ENCODE measurements at regions not wholly inside any gene's neighbourhood (a gene's known extent, or its start where the extent isn't known, plus 50 kb on each side); places are given as distances from the start of the nearest gene placed in this dataset.

GRCh38 chr5:99879791-99880511 lies 655.2 kb upstream of the FAM174A start:
- H3K36me3 ChIP-seq (ENCODE audit: control insufficient read depth in 2 of 2, insufficient read depth in 2 of 2, low read length in 1 of 2), result no peaks in the 10 kb centered on the region
- no peak overlapping the region for H3K27ac ChIP-seq (ENCODE audit: low read depth in 1 of 2, low read length in 1 of 2)
- H3K4me3 ChIP-seq (ENCODE audit: low read length in 2 of 2), result no peak overlapping the region
- no peaks in the 10 kb centered on the region for H3K27me3 ChIP-seq (ENCODE audit: control insufficient read depth in 2 of 2, insufficient read depth in 1 of 2, low read length in 1 of 2)
- no peaks in the 10 kb centered on the region for H3K4me1 ChIP-seq (ENCODE audit: control insufficient read depth in 2 of 2, insufficient read depth in 2 of 2, low read length in 2 of 2)
- H3K9me3 ChIP-seq (ENCODE audit: control insufficient read depth in 2 of 2, insufficient read depth in 1 of 2, low read length in 1 of 2), result no peaks in the 10 kb centered on the region
- no peak for DNase-seq (ENCODE audit: low read depth in 6 of 9, low spot score in 9 of 9)
- WGBS, result 92% methylated on average over 4 of the region's 4 CpGs

- no peak for DNase-seq (ENCODE audit: low read depth in 6 of 9, low spot score in 9 of 9)
- 93% methylated on average over 5 of the region's 5 CpGs for WGBS
- H3K9me3 ChIP-seq (ENCODE audit: control insufficient read depth in 2 of 2, insufficient read depth in 1 of 2, low read length in 1 of 2), result no peaks in the 10 kb centered on the region
- H3K4me1 ChIP-seq (ENCODE audit: control insufficient read depth in 2 of 2, insufficient read depth in 2 of 2, low read length in 2 of 2), result no peaks in the 10 kb centered on the region
- no peak overlapping the region for H3K4me3 ChIP-seq (ENCODE audit: low read length in 2 of 2)
- H3K27ac ChIP-seq (ENCODE audit: low read depth in 1 of 2, low read length in 1 of 2), result no peak overlapping the region
- no peaks in the 10 kb centered on the region for H3K27me3 ChIP-seq (ENCODE audit: control insufficient read depth in 2 of 2, insufficient read depth in 1 of 2, low read length in 1 of 2)
- H3K36me3 ChIP-seq (ENCODE audit: control insufficient read depth in 2 of 2, insufficient read depth in 2 of 2, low read length in 1 of 2), result no peaks in the 10 kb centered on the region
Observed at GRCh38 chr5:99878830-99879229, 656.3 kb upstream of the FAM174A start.

DNA sequence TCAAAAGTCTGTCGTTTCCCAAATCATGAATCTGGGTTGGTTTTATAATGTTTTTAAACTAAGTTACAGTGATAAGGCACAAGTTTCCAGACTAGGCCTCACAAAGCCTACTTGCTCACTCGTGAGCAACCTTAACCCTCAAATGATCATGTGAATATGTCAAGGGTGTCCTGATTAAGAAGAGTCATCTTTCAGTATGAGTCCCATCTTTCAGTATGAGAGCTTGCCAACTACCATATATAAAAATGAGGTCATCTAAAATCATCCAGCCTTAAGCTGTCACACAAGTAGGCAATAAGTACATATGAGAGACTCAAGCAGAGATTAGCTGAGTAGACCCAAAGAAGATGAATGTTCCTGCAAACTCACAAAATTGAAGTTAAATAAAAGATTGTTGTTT lies 668.4 kb upstream of the FAM174A start:
- no peak overlapping the region for H3K27ac ChIP-seq (ENCODE audit: low read depth in 1 of 2, low read length in 1 of 2)
- H3K36me3 ChIP-seq (ENCODE audit: control insufficient read depth in 2 of 2, insufficient read depth in 2 of 2, low read length in 1 of 2), result no peaks in the 10 kb centered on the region
- no peak for DNase-seq (ENCODE audit: low read depth in 6 of 9, low spot score in 9 of 9)
- 86% methylated on average over 2 of the region's 2 CpGs for WGBS
- H3K27me3 ChIP-seq (ENCODE audit: control insufficient read depth in 2 of 2, insufficient read depth in 1 of 2, low read length in 1 of 2), result no peaks in the 10 kb centered on the region
- no peaks in the 10 kb centered on the region for H3K4me1 ChIP-seq (ENCODE audit: control insufficient read depth in 2 of 2, insufficient read depth in 2 of 2, low read length in 2 of 2)
- no peak overlapping the region for H3K4me3 ChIP-seq (ENCODE audit: low read length in 2 of 2)
- no peaks in the 10 kb centered on the region for H3K9me3 ChIP-seq (ENCODE audit: control insufficient read depth in 2 of 2, insufficient read depth in 1 of 2, low read length in 1 of 2)

- no peak overlapping the region for H3K27ac ChIP-seq (ENCODE audit: low read depth in 1 of 2, low read length in 1 of 2)
- H3K4me1 ChIP-seq (ENCODE audit: control insufficient read depth in 2 of 2, insufficient read depth in 2 of 2, low read length in 2 of 2), result no peaks in the 10 kb centered on the region
- no peak for DNase-seq (ENCODE audit: low read depth in 6 of 9, low spot score in 9 of 9)
- H3K9me3 ChIP-seq (ENCODE audit: control insufficient read depth in 2 of 2, insufficient read depth in 1 of 2, low read length in 1 of 2), result no peaks in the 10 kb centered on the region
- H3K27me3 ChIP-seq (ENCODE audit: control insufficient read depth in 2 of 2, insufficient read depth in 1 of 2, low read length in 1 of 2), result no peaks in the 10 kb centered on the region
- H3K4me3 ChIP-seq (ENCODE audit: low read length in 2 of 2), result no peak overlapping the region
- no peaks in the 10 kb centered on the region for H3K36me3 ChIP-seq (ENCODE audit: control insufficient read depth in 2 of 2, insufficient read depth in 2 of 2, low read length in 1 of 2)
Observed at GRCh38 chr5:99865159-99865558, 670.0 kb upstream of the FAM174A start.

GRCh38 chr5:99835791-99836190 lies 699.4 kb upstream of the FAM174A start:
- no peaks in the 10 kb centered on the region for H3K4me1 ChIP-seq (ENCODE audit: control insufficient read depth in 2 of 2, insufficient read depth in 2 of 2, low read length in 2 of 2)
- H3K9me3 ChIP-seq (ENCODE audit: control insufficient read depth in 2 of 2, insufficient read depth in 1 of 2, low read length in 1 of 2), result no peaks in the 10 kb centered on the region
- H3K4me3 ChIP-seq (ENCODE audit: low read length in 2 of 2), result no peak overlapping the region
- no peak for DNase-seq (ENCODE audit: low read depth in 6 of 9, low spot score in 9 of 9)
- 97% methylated on average over 4 of the region's 4 CpGs for WGBS
- H3K27ac ChIP-seq (ENCODE audit: low read depth in 1 of 2, low read length in 1 of 2), result no peak overlapping the region
- no peaks in the 10 kb centered on the region for H3K27me3 ChIP-seq (ENCODE audit: control insufficient read depth in 2 of 2, insufficient read depth in 1 of 2, low read length in 1 of 2)
- no peaks in the 10 kb centered on the region for H3K36me3 ChIP-seq (ENCODE audit: control insufficient read depth in 2 of 2, insufficient read depth in 2 of 2, low read length in 1 of 2)

- Histone ChIP-seq H3K4me3 (ENCODE audit: low read length in 2 of 2) (no peak overlapping the region), H3K27me3 (ENCODE audit: control insufficient read depth in 2 of 2, insufficient read depth in 1 of 2, low read length in 1 of 2) (no peaks in the 10 kb centered on the region), H3K9me3 (ENCODE audit: control insufficient read depth in 2 of 2, insufficient read depth in 1 of 2, low read length in 1 of 2) (no peaks in the 10 kb centered on the region), H3K27ac (ENCODE audit: low read depth in 1 of 2, low read length in 1 of 2) (no peak overlapping the region), H3K36me3 (ENCODE audit: control insufficient read depth in 2 of 2, insufficient read depth in 2 of 2, low read length in 1 of 2) (no peaks in the 10 kb centered on the region), H3K4me1 (ENCODE audit: control insufficient read depth in 2 of 2, insufficient read depth in 2 of 2, low read length in 2 of 2) (no peaks in the 10 kb centered on the region)
- no peak for DNase-seq (ENCODE audit: low read depth in 6 of 9, low spot score in 9 of 9)
- 92% methylated on average over 2 of the region's 2 CpGs for WGBS
Observed at GRCh38 chr5:99827136-99827535, 708.0 kb upstream of the FAM174A start.

DNA sequence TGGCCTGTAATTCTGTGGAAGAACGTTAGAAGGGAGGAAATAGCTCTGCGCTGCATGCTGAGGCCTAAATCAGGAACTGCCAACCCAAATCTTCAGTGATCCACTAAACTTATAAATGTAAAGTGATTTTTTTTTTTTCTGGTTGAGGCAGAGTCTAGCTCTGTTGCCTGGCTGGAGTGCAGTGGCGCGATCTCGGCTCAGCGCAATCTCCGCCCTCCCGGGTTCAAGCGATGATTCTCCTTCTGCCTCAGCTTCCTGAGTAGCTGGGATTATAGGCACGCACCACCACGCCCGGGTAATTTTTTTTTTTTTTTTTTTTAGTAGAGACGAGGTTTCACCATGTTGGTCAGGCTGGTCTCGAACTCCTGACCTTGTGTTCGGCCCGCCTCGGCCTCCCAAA lies 717.4 kb upstream of the FAM174A start:
- no peaks in the 10 kb centered on the region for H3K36me3 ChIP-seq (ENCODE audit: control insufficient read depth in 2 of 2, insufficient read depth in 2 of 2, low read length in 1 of 2)
- no peaks in the 10 kb centered on the region for H3K4me1 ChIP-seq (ENCODE audit: control insufficient read depth in 2 of 2, insufficient read depth in 2 of 2, low read length in 2 of 2)
- 94% methylated on average over 17 of the region's 17 CpGs for WGBS
- no peak overlapping the region for H3K4me3 ChIP-seq (ENCODE audit: low read length in 2 of 2)
- H3K27ac ChIP-seq (ENCODE audit: low read depth in 1 of 2, low read length in 1 of 2), result no peak overlapping the region
- H3K9me3 ChIP-seq (ENCODE audit: control insufficient read depth in 2 of 2, insufficient read depth in 1 of 2, low read length in 1 of 2), result no peaks in the 10 kb centered on the region
- no peaks in the 10 kb centered on the region for H3K27me3 ChIP-seq (ENCODE audit: control insufficient read depth in 2 of 2, insufficient read depth in 1 of 2, low read length in 1 of 2)
- DNase-seq (ENCODE audit: low read depth in 6 of 9, low spot score in 9 of 9), result no peak

DNA sequence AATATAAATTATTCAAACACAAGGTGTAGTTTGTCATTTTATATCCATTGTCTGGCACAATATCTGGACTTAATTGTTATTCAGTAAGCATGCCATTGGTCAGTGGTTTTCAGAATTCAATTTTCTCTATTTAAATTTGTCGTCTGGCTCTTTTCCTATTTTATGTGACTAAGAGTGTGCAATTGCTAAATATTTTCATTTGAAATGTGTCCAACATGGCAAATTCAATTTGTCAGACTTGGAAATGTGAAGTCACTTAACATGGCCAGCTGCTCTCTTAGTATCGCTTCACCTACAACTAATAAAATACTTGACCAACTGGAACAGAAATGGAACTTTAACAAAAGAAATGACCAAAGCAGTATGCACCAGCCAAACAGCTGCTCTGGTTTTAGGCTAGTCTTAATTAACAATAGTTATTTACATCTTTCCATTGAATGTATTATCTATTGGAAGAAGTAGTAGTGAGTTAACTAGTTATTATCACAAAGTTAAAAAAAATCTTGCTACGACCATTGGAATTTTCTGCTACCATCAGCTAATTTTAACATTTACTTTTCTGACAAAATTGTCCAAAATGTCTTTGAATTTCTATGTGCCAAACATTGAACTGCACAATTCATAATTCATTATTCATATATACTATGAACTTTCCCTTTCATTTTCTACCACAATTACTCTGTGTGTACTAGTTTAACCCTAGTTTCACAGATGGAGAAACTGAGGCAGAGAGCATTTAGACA lies 720.7 kb upstream of the FAM174A start:
- H3K27ac ChIP-seq (ENCODE audit: low read depth in 1 of 2, low read length in 1 of 2), result no peak overlapping the region
- 34% methylated on average over 3 of the region's 3 CpGs for WGBS
- H3K4me1 ChIP-seq (ENCODE audit: control insufficient read depth in 2 of 2, insufficient read depth in 2 of 2, low read length in 2 of 2), result no peaks in the 10 kb centered on the region
- H3K27me3 ChIP-seq (ENCODE audit: control insufficient read depth in 2 of 2, insufficient read depth in 1 of 2, low read length in 1 of 2), result no peaks in the 10 kb centered on the region
- no peak for DNase-seq (ENCODE audit: low read depth in 6 of 9, low spot score in 9 of 9)
- H3K4me3 ChIP-seq (ENCODE audit: low read length in 2 of 2), result no peak overlapping the region
- no peaks in the 10 kb centered on the region for H3K9me3 ChIP-seq (ENCODE audit: control insufficient read depth in 2 of 2, insufficient read depth in 1 of 2, low read length in 1 of 2)
- H3K36me3 ChIP-seq (ENCODE audit: control insufficient read depth in 2 of 2, insufficient read depth in 2 of 2, low read length in 1 of 2), result no peaks in the 10 kb centered on the region

DNA sequence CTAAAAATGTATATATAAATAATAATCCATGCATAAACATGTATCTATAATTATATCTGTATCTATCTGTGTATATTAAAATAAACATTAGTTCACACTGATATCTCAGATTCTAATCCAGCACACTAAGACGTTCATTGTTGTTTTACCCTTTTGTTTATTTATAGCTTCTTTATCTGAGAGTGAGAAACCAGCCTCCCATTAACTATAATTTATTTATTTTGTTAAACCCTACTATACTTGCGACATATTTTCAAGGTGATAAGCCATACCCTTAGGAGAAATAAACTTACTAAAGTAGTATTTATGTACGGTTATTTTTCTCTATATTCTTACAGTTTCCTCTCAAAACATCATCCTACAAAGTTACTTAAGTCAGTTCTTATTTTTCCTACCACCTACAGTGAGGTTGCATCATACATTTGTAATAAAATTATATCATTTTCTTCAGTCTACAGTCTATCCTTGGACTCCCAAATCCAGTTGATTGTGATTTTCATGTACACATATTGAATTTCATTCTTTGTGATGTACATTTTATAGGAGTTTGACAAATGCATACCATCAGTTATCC lies 726.4 kb upstream of the FAM174A start:
- H3K9me3 ChIP-seq (ENCODE audit: control insufficient read depth in 2 of 2, insufficient read depth in 1 of 2, low read length in 1 of 2), result no peaks in the 10 kb centered on the region
- no peak overlapping the region for H3K4me3 ChIP-seq (ENCODE audit: low read length in 2 of 2)
- 83% methylated on average over 3 of the region's 3 CpGs for WGBS
- DNase-seq (ENCODE audit: low read depth in 6 of 9, low spot score in 9 of 9), result no peak
- H3K36me3 ChIP-seq (ENCODE audit: control insufficient read depth in 2 of 2, insufficient read depth in 2 of 2, low read length in 1 of 2), result no peaks in the 10 kb centered on the region
- H3K27me3 ChIP-seq (ENCODE audit: control insufficient read depth in 2 of 2, insufficient read depth in 1 of 2, low read length in 1 of 2), result no peaks in the 10 kb centered on the region
- H3K4me1 ChIP-seq (ENCODE audit: control insufficient read depth in 2 of 2, insufficient read depth in 2 of 2, low read length in 2 of 2), result no peaks in the 10 kb centered on the region
- H3K27ac ChIP-seq (ENCODE audit: low read depth in 1 of 2, low read length in 1 of 2), result no peak overlapping the region

Measured in thymus (tissue), 11 donors.